ENCODE measurements at regions not wholly inside any gene's neighbourhood (a gene's known extent, or its start where the extent isn't known, plus 50 kb on each side); places are given as distances from the start of the nearest gene placed in this dataset.
"Not testable (repeated sequence)": the region's sequence is repeated elsewhere in the genome, so short reads cannot be mapped to it uniquely, and the experiment has no call there.

- no peak for DNase-seq (ENCODE audit: low read depth in 3 of 3)
These were observed 688.2 kb upstream of the SOX9 start for GRCh38 chr17:71432378-71433315.

GRCh38 chr17:71434716-71435115, 686.1 kb upstream of the SOX9 start:
- DNase-seq (ENCODE audit: low read depth in 3 of 3), result no peak

GRCh38 chr17:71436479-71436878, 684.3 kb upstream of the SOX9 start:
- no peak for DNase-seq (ENCODE audit: low read depth in 3 of 3)

- DNase-seq (ENCODE audit: low read depth in 3 of 3), result no peak
These were observed 683.7 kb upstream of the SOX9 start for GRCh38 chr17:71437166-71437565.

- no peak for DNase-seq (ENCODE audit: low read depth in 3 of 3)
These were observed 682.1 kb upstream of the SOX9 start for GRCh38 chr17:71438631-71439146.

- no peak for DNase-seq (ENCODE audit: low read depth in 3 of 3)
These were observed 680.3 kb upstream of the SOX9 start for GRCh38 chr17:71440513-71440912.

GRCh38 chr17:71441098-71441497, 679.7 kb upstream of the SOX9 start:
- no peak for DNase-seq (ENCODE audit: low read depth in 3 of 3)

GRCh38 chr17:71444078-71444477, 676.7 kb upstream of the SOX9 start:
- DNase-seq (ENCODE audit: low read depth in 3 of 3), result no peak

GRCh38 chr17:71446645-71447437, 674.0 kb upstream of the SOX9 start:
- no peak for DNase-seq (ENCODE audit: low read depth in 3 of 3)

- no peak for DNase-seq (ENCODE audit: low read depth in 3 of 3)
These were observed 673.2 kb upstream of the SOX9 start for GRCh38 chr17:71447644-71448043.

GRCh38 chr17:71450657-71451056, 670.2 kb upstream of the SOX9 start:
- DNase-seq (ENCODE audit: low read depth in 3 of 3), result not testable (repeated sequence)

GRCh38 chr17:71453876-71454422, 666.9 kb upstream of the SOX9 start:
- DNase-seq (ENCODE audit: low read depth in 3 of 3), result no peak

GRCh38 chr17:71455219-71455618, 665.6 kb upstream of the SOX9 start:
- no peak for DNase-seq (ENCODE audit: low read depth in 3 of 3)

GRCh38 chr17:71458322-71458721, 662.5 kb upstream of the SOX9 start:
- DNase-seq (ENCODE audit: low read depth in 3 of 3), result no peak

- DNase-seq (ENCODE audit: low read depth in 3 of 3), result no peak
These were observed 659.9 kb upstream of the SOX9 start for GRCh38 chr17:71460943-71461342.

GRCh38 chr17:71461498-71462169, 659.2 kb upstream of the SOX9 start:
- no peak for DNase-seq (ENCODE audit: low read depth in 3 of 3)

- no peak for DNase-seq (ENCODE audit: low read depth in 3 of 3)
These were observed 656.6 kb upstream of the SOX9 start for GRCh38 chr17:71464241-71464640.

GRCh38 chr17:71464751-71465150, 656.1 kb upstream of the SOX9 start:
- DNase-seq (ENCODE audit: low read depth in 3 of 3), result no peak

- DNase-seq (ENCODE audit: low read depth in 3 of 3), result no peak
These were observed 653.1 kb upstream of the SOX9 start for GRCh38 chr17:71467719-71468118.

- no peak for DNase-seq (ENCODE audit: low read depth in 3 of 3)
These were observed 650.8 kb upstream of the SOX9 start for GRCh38 chr17:71470062-71470461.

Measured in stimulated activated CD4-positive, alpha-beta T cell treated with anti-CD3 and anti-CD28 coated beads, TNF-alpha, amount 100 ng/mL, for 24 hours (primary cell).